Nephron (organoid): ENCODE measurements at regions not wholly inside any gene's neighbourhood (a gene's known extent, or its start where the extent isn't known, plus 50 kb on each side); places are given as distances from the start of the nearest gene placed in this dataset.

Experiments used
- H3K27ac Mint-ChIP-seq, 3 experiments: 2 replicates each; pipeline ENCODE4 v1.8.0; 2020; ENCODE audit warnings: mixed read lengths in 3 of 3, mild to moderate bottlenecking in 2 of 3, moderate library complexity in 1 of 3
- H3K27me3 Mint-ChIP-seq: 2 replicates; pipeline ENCODE4 v1.8.0; 2021; ENCODE audit warnings: low read depth, mild to moderate bottlenecking, moderate library complexity, mixed read lengths
- H3K36me3 Mint-ChIP-seq: 2 replicates; pipeline ENCODE4 v1.8.0; 2020; ENCODE audit warnings: low read depth, mixed read lengths
- H3K4me1 Mint-ChIP-seq: 2 replicates; pipeline ENCODE4 v1.8.0; 2020; ENCODE audit warnings: mixed read lengths
- H3K4me3 Mint-ChIP-seq, 3 experiments: 2 replicates each; pipeline ENCODE4 v1.8.0; 2020; ENCODE audit warnings: mild to moderate bottlenecking in 3 of 3, mixed read lengths in 3 of 3, moderate library complexity in 2 of 3
- H3K9me3 Mint-ChIP-seq: 2 replicates; pipeline ENCODE4 v1.8.0; 2020; ENCODE audit warnings: mixed read lengths
- CTCF ChIP-seq, 3 experiments: fragments of 200-600 bp; sonication (generic); IDR thresholded peaks; one replicate each; pipeline ENCODE4 v1.5.0; 2021; ENCODE audit warnings: antibody characterized with exemption in 3 of 3; ENCODE audit not compliant: unreplicated experiment in 3 of 3

DNA sequence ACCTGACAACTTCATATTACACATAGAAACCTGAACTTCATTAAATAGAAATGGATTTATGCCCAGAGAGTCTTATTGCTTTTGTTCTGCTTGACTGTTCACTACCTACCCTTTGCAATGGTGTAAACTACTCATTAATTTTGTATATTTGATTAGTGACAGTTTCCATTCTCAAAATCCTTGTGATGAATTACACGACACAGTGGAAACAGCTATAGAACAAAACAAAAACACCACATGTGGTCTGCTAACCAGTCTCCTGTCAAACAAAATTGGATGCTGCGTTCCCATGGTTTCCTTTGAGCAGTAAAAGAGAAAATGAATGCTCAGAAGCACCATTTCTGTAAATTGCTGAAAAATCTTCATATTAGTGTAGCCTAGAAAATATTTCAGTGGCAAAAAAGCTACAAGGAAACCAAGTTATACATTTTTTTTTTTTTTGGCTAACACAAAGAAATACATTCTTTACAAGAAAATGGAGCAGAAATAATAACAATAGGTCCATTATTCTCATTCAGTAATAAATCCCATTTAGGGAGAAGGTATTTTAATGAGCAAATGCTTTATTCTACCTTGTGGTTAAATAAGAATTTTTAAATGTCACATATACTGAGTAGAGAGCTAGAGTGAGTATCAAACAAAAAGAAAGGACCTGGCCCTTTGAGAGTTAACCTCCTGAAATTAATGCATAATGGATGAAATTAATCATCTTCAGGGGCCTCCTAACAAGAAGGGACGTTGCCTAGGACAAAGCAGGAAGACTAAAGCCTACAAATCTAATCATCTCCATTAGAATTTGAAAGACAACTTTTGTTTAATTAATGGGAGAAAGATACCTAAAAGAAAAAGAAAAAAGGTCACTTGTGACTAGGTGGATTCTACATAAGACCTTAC lies 355.1 kb upstream of the ZC3H15 start:
- peak overlapping the region; percentile 15 to 80 (median 37) for H3K27ac Mint-ChIP-seq
- H3K27me3 Mint-ChIP-seq: no peaks in the 10 kb centered on the region
- no peak for TF ChIP-seq CTCF (IDR thresholded peaks at IDR 0.05; ENCODE audit: unreplicated experiment in 3 of 3)
- no peaks in the 10 kb centered on the region for H3K9me3 Mint-ChIP-seq
- H3K36me3 Mint-ChIP-seq: no peaks in the 10 kb centered on the region
- H3K4me1 Mint-ChIP-seq: peaks cover 44% of the 10 kb centered on the region
- no peak overlapping the region for H3K4me3 Mint-ChIP-seq

DNA sequence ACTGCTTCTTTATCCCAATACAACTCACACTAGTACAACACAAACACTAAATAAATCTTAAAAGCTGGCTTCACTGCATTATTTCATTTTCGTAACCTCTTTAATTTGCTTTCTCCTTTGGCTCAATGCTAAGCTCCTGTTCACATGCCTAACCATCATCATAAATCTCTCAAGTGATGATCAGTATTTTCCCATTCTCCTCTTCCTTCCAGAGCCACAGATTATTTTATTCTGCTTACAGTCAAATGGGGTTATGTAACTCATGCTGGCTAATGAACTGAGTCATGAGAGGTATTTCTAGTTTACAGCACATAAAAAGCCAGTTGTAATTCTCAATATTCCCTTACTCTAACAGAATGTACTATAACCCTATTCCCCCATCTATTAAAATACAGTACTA lies 350.4 kb upstream of the ZC3H15 start:
- no peak for TF ChIP-seq CTCF (IDR thresholded peaks at IDR 0.05; ENCODE audit: unreplicated experiment in 3 of 3)
- H3K9me3 Mint-ChIP-seq: no peaks in the 10 kb centered on the region
- H3K27me3 Mint-ChIP-seq: no peaks in the 10 kb centered on the region

GRCh38 chr2:186136860-186137259 lies 349.2 kb upstream of the ZC3H15 start:
- Mint-ChIP-seq H3K4me1 (no peaks in the 10 kb centered on the region), H3K9me3 (no peaks in the 10 kb centered on the region), H3K27ac (no peak overlapping the region), H3K27me3 (no peaks in the 10 kb centered on the region), H3K36me3 (no peaks in the 10 kb centered on the region), H3K4me3 (no peak overlapping the region)
- TF ChIP-seq CTCF (IDR thresholded peaks at IDR 0.05; ENCODE audit: unreplicated experiment in 3 of 3): no peak

More for the DNA sequence above, 350.4 kb upstream of the ZC3H15 start:
- H3K4me1 Mint-ChIP-seq: peaks cover 7% of the 10 kb centered on the region
- H3K4me3 Mint-ChIP-seq: no peak overlapping the region
- H3K36me3 Mint-ChIP-seq: no peaks in the 10 kb centered on the region
- no peak overlapping the region for H3K27ac Mint-ChIP-seq

DNA sequence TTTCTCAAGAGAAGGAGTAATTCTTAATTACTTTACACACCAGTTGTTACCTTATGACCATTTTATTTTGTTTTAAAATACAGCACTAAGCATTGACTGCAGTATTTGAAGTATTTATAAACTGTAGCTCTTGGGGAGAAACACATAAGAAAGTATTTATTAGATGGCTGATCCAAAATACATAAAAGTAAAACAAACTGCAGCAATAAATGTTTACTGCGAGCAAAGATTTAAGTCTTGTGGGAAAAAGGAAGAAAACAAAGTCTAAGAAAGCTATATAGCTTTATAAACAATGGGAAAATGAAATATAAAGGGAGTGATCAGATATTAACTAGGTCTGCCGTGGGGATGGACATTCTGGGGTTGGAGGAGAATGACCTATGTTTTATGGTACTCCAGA lies 347.2 kb upstream of the ZC3H15 start:
- Mint-ChIP-seq H3K4me1 (no peaks in the 10 kb centered on the region), H3K9me3 (no peaks in the 10 kb centered on the region), H3K36me3 (no peaks in the 10 kb centered on the region)

DNA sequence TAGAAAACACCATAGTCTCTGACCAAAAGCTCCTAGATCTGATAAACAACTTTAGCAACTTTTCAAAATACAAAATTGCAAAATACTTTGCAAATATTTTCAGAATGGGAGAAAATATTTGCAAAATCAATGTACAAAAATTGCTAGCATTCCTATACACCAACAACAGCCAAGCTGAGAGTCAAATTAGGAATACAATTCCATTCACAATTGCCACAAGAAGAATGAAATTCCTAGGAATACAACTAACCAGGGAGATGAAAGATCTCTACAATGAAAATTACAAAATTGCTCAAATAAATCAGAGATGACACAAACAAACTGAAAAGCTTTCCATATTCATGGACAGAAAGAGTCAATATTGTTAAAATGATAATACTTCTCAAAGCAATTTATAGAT lies 327.0 kb upstream of the ZC3H15 start:
- no peaks in the 10 kb centered on the region for H3K4me1 Mint-ChIP-seq
- H3K4me3 Mint-ChIP-seq: no peak overlapping the region
- peaks cover 48% of the 10 kb centered on the region for H3K9me3 Mint-ChIP-seq
- no peak for TF ChIP-seq CTCF (IDR thresholded peaks at IDR 0.05; ENCODE audit: unreplicated experiment in 3 of 3)
- H3K27me3 Mint-ChIP-seq: no peaks in the 10 kb centered on the region
- no peak overlapping the region for H3K27ac Mint-ChIP-seq
- H3K36me3 Mint-ChIP-seq: peaks cover 12% of the 10 kb centered on the region

More for the DNA sequence above, 347.2 kb upstream of the ZC3H15 start:
- Mint-ChIP-seq H3K27me3 (no peaks in the 10 kb centered on the region), H3K27ac (no peak overlapping the region), H3K4me3 (no peak overlapping the region)
- TF ChIP-seq CTCF (IDR thresholded peaks at IDR 0.05; ENCODE audit: unreplicated experiment in 3 of 3): no peak

GRCh38 chr2:186164325-186164724 lies 321.7 kb upstream of the ZC3H15 start:
- TF ChIP-seq CTCF (IDR thresholded peaks at IDR 0.05; ENCODE audit: unreplicated experiment in 3 of 3): no peak
- H3K4me1 Mint-ChIP-seq: no peaks in the 10 kb centered on the region
- H3K36me3 Mint-ChIP-seq: peaks cover 9% of the 10 kb centered on the region
- H3K9me3 Mint-ChIP-seq: peaks cover 21% of the 10 kb centered on the region
- no peak overlapping the region for H3K4me3 Mint-ChIP-seq
- H3K27me3 Mint-ChIP-seq: no peaks in the 10 kb centered on the region
- H3K27ac Mint-ChIP-seq: no peak overlapping the region
